Tibial artery (tissue), 4 donors: ENCODE measurements at regions not wholly inside any gene's neighbourhood (a gene's known extent, or its start where the extent isn't known, plus 50 kb on each side); places are given as distances from the start of the nearest gene placed in this dataset.

Source experiments
- DNase-seq, 2 donors: peaks; one replicate each; pipeline ENCODE4 v3.0.0-alpha.2; 2019
- H3K27ac ChIP-seq, 2 donors: fragments of 200-600 bp; sonication (generic) in 1 of 2; 1 replicate in 1 of 2; 2 replicates in 1 of 2; pipeline ENCODE4 v1.5.1; 2018 to 2019; ENCODE audit warnings: mild to moderate bottlenecking in 1 of 2
- H3K27me3 ChIP-seq, 2 donors: fragments of 200-600 bp; sonication (generic) in 1 of 2; one replicate each; pipeline versions ENCODE4 v1.5.1 to v1.6.0; 2016 to 2019
- H3K36me3 ChIP-seq, 3 donors: fragments of 200-600 bp; sonication (generic) in 2 of 3; one replicate each; pipeline ENCODE4 v1.5.1; 2016 to 2019; ENCODE audit warnings: mild to moderate bottlenecking in 2 of 3
- H3K4me1 ChIP-seq, 4 donors: fragments of 200-600 bp; sonication (generic) in 2 of 4; 1 replicate in 3 of 4; 2 replicates in 1 of 4; pipeline ENCODE4 v1.5.1; 2016 to 2019
- H3K4me3 ChIP-seq, 2 donors: fragments of 200-600 bp; sonication (generic) in 1 of 2; 1 replicate in 1 of 2; 2 replicates in 1 of 2; pipeline ENCODE4 v1.5.1; 2018 to 2019; ENCODE audit warnings: mild to moderate bottlenecking in 2 of 2
- H3K9me3 ChIP-seq, 3 donors: fragments of 200-600 bp; sonication (generic) in 1 of 3; one replicate each; pipeline ENCODE4 v1.5.1; 2016 to 2019
- CTCF ChIP-seq, 2 experiments: fragments of 200-600 bp in 1 of 2; fragments of 450-650 bp in 1 of 2; IDR thresholded peaks; one replicate each; pipeline ENCODE4 v1.5.1; 2017 to 2019; ENCODE audit warnings: antibody characterized with exemption in 2 of 2, mild to moderate bottlenecking in 1 of 2, moderate library complexity in 1 of 2
- intact Hi-C: fragments of 100-400 bp; cut with DNase I; formaldehyde crosslinking; loops from one replicate; pipeline ENCODE4 v1.15.0; 2023; ENCODE audit warnings: low total_unique reads

- Histone ChIP-seq H3K9me3 (no peaks in the 10 kb centered on the region), H3K4me3 (no peak overlapping the region), H3K27ac (no peak overlapping the region), H3K36me3 (no peaks in the 10 kb centered on the region), H3K27me3 (no peaks in the 10 kb centered on the region), H3K4me1 (no peaks in the 10 kb centered on the region)
- TF ChIP-seq CTCF (IDR thresholded peaks at IDR 0.05), result no peak
- intact Hi-C loops, result no loop called here
- no peak for DNase-seq
These were observed 658.6 kb downstream of the AMY1C start for GRCh38 chr1:104408268-104408667.

- Histone ChIP-seq H3K36me3 (no peaks in the 10 kb centered on the region), H3K4me3 (no peak overlapping the region), H3K27me3 (no peaks in the 10 kb centered on the region), H3K4me1 (no peaks in the 10 kb centered on the region), H3K27ac (no peak overlapping the region), H3K9me3 (no peaks in the 10 kb centered on the region)
- intact Hi-C loops, result no loop called here
- TF ChIP-seq CTCF (IDR thresholded peaks at IDR 0.05), result no peak
- DNase-seq, result no peak
These were observed 685.6 kb downstream of the AMY1C start for GRCh38 chr1:104435255-104435654.

GRCh38 chr1:104440011-104440410 lies 690.3 kb downstream of the AMY1C start:
- no peak for TF ChIP-seq CTCF (IDR thresholded peaks at IDR 0.05)
- no peak overlapping the region for H3K27ac ChIP-seq
- intact Hi-C loops, result no loop called here
- no peaks in the 10 kb centered on the region for H3K27me3 ChIP-seq
- no peak overlapping the region for H3K4me3 ChIP-seq
- H3K36me3 ChIP-seq, result no peaks in the 10 kb centered on the region
- DNase-seq, result no peak
- no peaks in the 10 kb centered on the region for H3K4me1 ChIP-seq
- no peaks in the 10 kb centered on the region for H3K9me3 ChIP-seq

GRCh38 chr1:104456724-104457123 lies 707.0 kb downstream of the AMY1C start:
- Histone ChIP-seq H3K4me3 (no peak overlapping the region), H3K4me1 (no peaks in the 10 kb centered on the region), H3K27ac (no peak overlapping the region), H3K9me3 (peaks cover 0 to 14% (median 0%) of the 10 kb centered on the region in 3 donors), H3K27me3 (no peaks in the 10 kb centered on the region), H3K36me3 (no peaks in the 10 kb centered on the region)
- no peak for TF ChIP-seq CTCF (IDR thresholded peaks at IDR 0.05)
- DNase-seq, result no peak
- intact Hi-C loops, result no loop called here

GRCh38 chr1:104459886-104460285 lies 710.2 kb downstream of the AMY1C start:
- no peaks in the 10 kb centered on the region for H3K4me1 ChIP-seq
- TF ChIP-seq CTCF (IDR thresholded peaks at IDR 0.05), result no peak
- no peaks in the 10 kb centered on the region for H3K36me3 ChIP-seq
- intact Hi-C loops, result no loop called here
- no peak overlapping the region for H3K4me3 ChIP-seq
- H3K9me3 ChIP-seq, result peaks cover 0 to 14% (median 7%) of the 10 kb centered on the region in 3 donors
- H3K27ac ChIP-seq, result no peak overlapping the region
- H3K27me3 ChIP-seq, result no peaks in the 10 kb centered on the region
- DNase-seq, result no peak

- intact Hi-C loops, result no loop called here
- no peaks in the 10 kb centered on the region for H3K27me3 ChIP-seq
- no peaks in the 10 kb centered on the region for H3K36me3 ChIP-seq
- no peak for TF ChIP-seq CTCF (IDR thresholded peaks at IDR 0.05)
- peaks cover 0 to 14% (median 7%) of the 10 kb centered on the region in 3 donors for H3K9me3 ChIP-seq
- no peak overlapping the region for H3K4me3 ChIP-seq
- no peaks in the 10 kb centered on the region for H3K4me1 ChIP-seq
- no peak for DNase-seq
- H3K27ac ChIP-seq, result no peak overlapping the region
These were observed 711.2 kb downstream of the AMY1C start for GRCh38 chr1:104460880-104461279.
